ENCODE measurements at regions not wholly inside any gene's neighbourhood (a gene's known extent, or its start where the extent isn't known, plus 50 kb on each side); places are given as distances from the start of the nearest gene placed in this dataset.
A peak's percentile ranks its signal among the peaks of the same experiment; 100 is the strongest.

DNA sequence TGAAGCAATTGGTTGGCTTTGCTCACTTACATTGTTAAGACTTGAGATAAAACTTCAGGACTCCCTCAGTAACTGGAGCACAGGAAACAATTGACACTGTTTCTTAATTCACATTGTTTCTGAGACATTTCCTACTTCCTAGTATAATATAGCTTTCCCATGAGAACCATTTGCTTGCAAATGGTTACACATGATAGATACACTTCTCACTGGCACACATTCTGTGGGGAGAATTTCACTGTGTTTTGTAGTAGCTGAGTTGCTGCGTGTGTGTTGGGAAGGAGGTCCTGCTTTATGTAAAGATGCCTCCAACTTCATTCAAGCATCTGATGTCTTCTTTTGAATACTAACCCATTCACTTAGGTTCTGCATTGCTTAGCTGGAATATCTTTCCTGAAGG, 85.3 kb upstream of the SLC4A4 start:
- H4K20me1 ChIP-seq (ENCODE audit: insufficient read depth), result no peaks in the 10 kb centered on the region
- H3K4me2 ChIP-seq, result no peak overlapping the region
- intact Hi-C loops (cut with micrococcal nuclease; ENCODE audit: unreplicated experiment), result no loop called here
- no peaks in the 10 kb centered on the region for H3K4me1 ChIP-seq (replicated peaks; ENCODE audit: insufficient read depth)
- H3K27me3 ChIP-seq (ENCODE audit: insufficient read depth, low read depth), result no peaks in the 10 kb centered on the region
- H3K27ac ChIP-seq, result no peak overlapping the region
- H2AFZ ChIP-seq, result no peak overlapping the region
- no peak overlapping the region for H3K4me3 ChIP-seq
- no peaks in the 10 kb centered on the region for H3K9me3 ChIP-seq (ENCODE audit: insufficient read depth, low read depth)
- no TSS peak for BruUV-seq (replicated peaks)
- H3K36me3 ChIP-seq (ENCODE audit: low read depth), result no peaks in the 10 kb centered on the region
- CTCF ChIA-PET, result no interaction called here
- POLR2A ChIA-PET (ENCODE audit: unreplicated experiment), result no interaction called here
- no peaks in the 10 kb centered on the region for H3K9me2 ChIP-seq (ENCODE audit: insufficient read depth)
- TF ChIP-seq, protein P1, sequence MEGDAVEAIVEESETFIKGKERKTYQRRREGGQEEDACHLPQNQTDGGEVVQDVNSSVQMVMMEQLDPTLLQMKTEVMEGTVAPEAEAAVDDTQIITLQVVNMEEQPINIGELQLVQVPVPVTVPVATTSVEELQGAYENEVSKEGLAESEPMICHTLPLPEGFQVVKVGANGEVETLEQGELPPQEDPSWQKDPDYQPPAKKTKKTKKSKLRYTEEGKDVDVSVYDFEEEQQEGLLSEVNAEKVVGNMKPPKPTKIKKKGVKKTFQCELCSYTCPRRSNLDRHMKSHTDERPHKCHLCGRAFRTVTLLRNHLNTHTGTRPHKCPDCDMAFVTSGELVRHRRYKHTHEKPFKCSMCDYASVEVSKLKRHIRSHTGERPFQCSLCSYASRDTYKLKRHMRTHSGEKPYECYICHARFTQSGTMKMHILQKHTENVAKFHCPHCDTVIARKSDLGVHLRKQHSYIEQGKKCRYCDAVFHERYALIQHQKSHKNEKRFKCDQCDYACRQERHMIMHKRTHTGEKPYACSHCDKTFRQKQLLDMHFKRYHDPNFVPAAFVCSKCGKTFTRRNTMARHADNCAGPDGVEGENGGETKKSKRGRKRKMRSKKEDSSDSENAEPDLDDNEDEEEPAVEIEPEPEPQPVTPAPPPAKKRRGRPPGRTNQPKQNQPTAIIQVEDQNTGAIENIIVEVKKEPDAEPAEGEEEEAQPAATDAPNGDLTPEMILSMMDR (conservative IDR thresholded peaks at IDR 0.05), result no peak
- TF ChIP-seq EZH2 (IDR thresholded peaks at IDR 0.05; ENCODE audit: low read depth), result no peak
- DNase-seq, result no peak
- H3K79me2 ChIP-seq (ENCODE audit: low read depth), result no peaks in the 10 kb centered on the region
- H3F3A ChIP-seq (ENCODE audit: insufficient read depth, low read depth), result no peaks in the 10 kb centered on the region

DNA sequence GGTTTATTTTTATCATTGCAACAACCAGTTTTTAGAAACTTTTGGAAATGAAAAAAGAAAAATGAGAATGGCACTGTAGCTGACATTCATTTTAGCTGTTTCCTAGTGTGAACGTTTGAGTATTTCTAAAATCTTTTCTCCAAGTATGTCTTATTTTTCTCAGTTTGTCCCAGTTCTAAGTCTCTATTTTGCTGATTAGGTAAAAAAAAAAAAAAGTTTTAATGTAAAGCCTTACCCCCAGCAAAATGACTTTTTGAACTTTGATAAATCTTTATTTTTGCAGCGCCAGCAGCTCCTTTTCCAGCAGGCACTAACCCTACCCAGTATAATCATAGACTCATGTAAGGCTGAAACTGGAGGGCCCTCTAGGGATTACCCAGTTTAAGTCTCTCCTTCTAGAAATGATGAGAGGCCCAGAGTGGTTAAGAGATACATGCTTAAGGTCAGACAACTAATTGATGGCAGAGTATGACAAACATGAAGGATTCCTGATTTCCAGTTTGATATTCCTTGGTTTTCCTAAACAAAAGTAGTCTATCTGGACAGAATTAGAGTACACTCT, 84.3 kb upstream of the SLC4A4 start:
- TF ChIP-seq EZH2 (IDR thresholded peaks at IDR 0.05; ENCODE audit: low read depth), result no peak
- TF ChIP-seq, protein P1 (conservative IDR thresholded peaks at IDR 0.05), result no peak
- no TSS peak for BruUV-seq (replicated peaks)
- CTCF ChIA-PET, result interaction anchor here (0.8 kb wide), 1 partner anchor 25 kb away, joined by 3 read pairs; no protein-coding TSS in a partner anchor

DNA sequence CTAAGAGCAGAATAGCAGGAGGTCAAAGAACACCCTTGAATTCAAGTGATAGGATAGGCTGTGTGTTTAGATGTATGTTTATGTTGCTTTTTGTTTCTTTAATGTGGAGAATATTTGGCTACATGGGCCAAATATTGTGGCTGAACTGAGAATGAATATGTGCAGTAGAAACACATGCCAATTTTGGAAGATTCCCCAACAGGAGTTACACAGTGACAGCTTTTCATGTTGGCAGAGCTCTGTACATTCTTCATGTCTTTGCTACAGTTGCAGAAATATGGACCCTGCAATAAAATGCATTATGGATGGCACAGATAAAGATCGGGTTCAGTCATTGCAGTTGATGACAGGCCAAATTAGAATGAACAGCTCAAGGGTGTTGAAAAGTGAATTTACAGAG, 82.8 kb upstream of the SLC4A4 start:
- intact Hi-C loops (cut with micrococcal nuclease; ENCODE audit: unreplicated experiment), result no loop called here
- Histone ChIP-seq H3K36me3 (ENCODE audit: low read depth) (no peaks in the 10 kb centered on the region), H3K9me2 (ENCODE audit: insufficient read depth) (no peaks in the 10 kb centered on the region), H3K4me2 (no peak overlapping the region), H3F3A (ENCODE audit: insufficient read depth, low read depth) (no peaks in the 10 kb centered on the region), H3K79me2 (ENCODE audit: low read depth) (no peaks in the 10 kb centered on the region), H4K20me1 (ENCODE audit: insufficient read depth) (no peaks in the 10 kb centered on the region), H3K27me3 (ENCODE audit: insufficient read depth, low read depth) (no peaks in the 10 kb centered on the region), H3K4me3 (no peak overlapping the region), H2AFZ (no peak overlapping the region), H3K4me1 (replicated peaks; ENCODE audit: insufficient read depth) (no peaks in the 10 kb centered on the region), H3K9me3 (ENCODE audit: insufficient read depth, low read depth) (no peaks in the 10 kb centered on the region), H3K27ac (no peak overlapping the region)
- ChIA-PET POLR2A (ENCODE audit: unreplicated experiment) (interaction anchor here (0.6 kb wide), 1 partner anchor 1435 kb away, joined by 11 read pairs; no protein-coding TSS in a partner anchor), CTCF (no interaction called here)
- no TSS peak for BruUV-seq (replicated peaks)
- DNase-seq, result no peak
- no peak for TF ChIP-seq EZH2 (IDR thresholded peaks at IDR 0.05; ENCODE audit: low read depth)
- TF ChIP-seq, protein P1 (conservative IDR thresholded peaks at IDR 0.05), result no peak

More for the DNA sequence above, 84.3 kb upstream of the SLC4A4 start:
- no peaks in the 10 kb centered on the region for H3K9me2 ChIP-seq (ENCODE audit: insufficient read depth)
- no peaks in the 10 kb centered on the region for H3K36me3 ChIP-seq (ENCODE audit: low read depth)
- POLR2A ChIA-PET (ENCODE audit: unreplicated experiment), result no interaction called here
- no peaks in the 10 kb centered on the region for H4K20me1 ChIP-seq (ENCODE audit: insufficient read depth)
- no peak overlapping the region for H3K27ac ChIP-seq
- no peaks in the 10 kb centered on the region for H3K9me3 ChIP-seq (ENCODE audit: insufficient read depth, low read depth)
- H3K4me3 ChIP-seq, result no peak overlapping the region
- no peaks in the 10 kb centered on the region for H3K79me2 ChIP-seq (ENCODE audit: low read depth)
- H3K4me1 ChIP-seq (replicated peaks; ENCODE audit: insufficient read depth), result no peaks in the 10 kb centered on the region
- no peaks in the 10 kb centered on the region for H3K27me3 ChIP-seq (ENCODE audit: insufficient read depth, low read depth)
- H3K4me2 ChIP-seq, result peak overlapping the region; percentile 19; the same call in 1 of the 2 replicates
- intact Hi-C loops (cut with micrococcal nuclease; ENCODE audit: unreplicated experiment), result no loop called here
- no peak overlapping the region for H2AFZ ChIP-seq
- no peaks in the 10 kb centered on the region for H3F3A ChIP-seq (ENCODE audit: insufficient read depth, low read depth)
- DNase-seq, result no peak

All from PC-9 (cell line).